SU-DHL-6 (cell line): ENCODE measurements at regions not wholly inside any gene's neighbourhood (a gene's known extent, or its start where the extent isn't known, plus 50 kb on each side); places are given as distances from the start of the nearest gene placed in this dataset.

Source experiments
- EZH2phosphoT487 ChIP-seq: fragments of 200-600 bp; sonication (generic), shearing (Covaris generic); conservative IDR thresholded peaks from 2 replicates; pipeline ENCODE4 v1.6.1; 2018; ENCODE audit warnings: mild to moderate bottlenecking, antibody characterized with exemption, low read length, moderate library complexity, mixed read lengths
- TF ChIP-seq, protein P1 (sequence below): fragments of 200-600 bp; sonication (generic); IDR thresholded peaks from one replicate; pipeline ENCODE4 v1.5.1; 2017; ENCODE audit warnings: antibody characterized with exemption, mild to moderate bottlenecking, low read length, moderate library complexity; ENCODE audit not compliant: insufficient read depth, poor library complexity, severe bottlenecking

DNA sequence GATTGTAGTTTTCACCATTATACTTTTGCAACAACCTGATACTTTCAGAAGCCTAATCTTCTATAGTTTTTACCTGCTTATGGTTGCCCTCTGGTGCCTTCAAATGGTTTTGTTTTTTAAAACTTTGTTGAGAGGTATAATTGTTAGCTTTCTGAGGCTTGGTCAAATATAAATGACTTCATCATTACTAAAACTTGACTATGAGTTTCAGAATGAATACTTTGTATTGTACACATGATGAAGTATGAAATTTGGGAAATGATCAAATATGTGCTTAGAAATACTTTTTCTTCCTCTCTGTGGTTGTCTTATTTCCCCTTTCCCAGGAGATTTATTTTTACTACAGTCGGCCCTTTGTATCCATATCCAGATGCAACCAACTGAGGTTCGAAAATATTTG, 151.8 kb upstream of the B3GALT2 start:
- TF ChIP-seq, protein P1, sequence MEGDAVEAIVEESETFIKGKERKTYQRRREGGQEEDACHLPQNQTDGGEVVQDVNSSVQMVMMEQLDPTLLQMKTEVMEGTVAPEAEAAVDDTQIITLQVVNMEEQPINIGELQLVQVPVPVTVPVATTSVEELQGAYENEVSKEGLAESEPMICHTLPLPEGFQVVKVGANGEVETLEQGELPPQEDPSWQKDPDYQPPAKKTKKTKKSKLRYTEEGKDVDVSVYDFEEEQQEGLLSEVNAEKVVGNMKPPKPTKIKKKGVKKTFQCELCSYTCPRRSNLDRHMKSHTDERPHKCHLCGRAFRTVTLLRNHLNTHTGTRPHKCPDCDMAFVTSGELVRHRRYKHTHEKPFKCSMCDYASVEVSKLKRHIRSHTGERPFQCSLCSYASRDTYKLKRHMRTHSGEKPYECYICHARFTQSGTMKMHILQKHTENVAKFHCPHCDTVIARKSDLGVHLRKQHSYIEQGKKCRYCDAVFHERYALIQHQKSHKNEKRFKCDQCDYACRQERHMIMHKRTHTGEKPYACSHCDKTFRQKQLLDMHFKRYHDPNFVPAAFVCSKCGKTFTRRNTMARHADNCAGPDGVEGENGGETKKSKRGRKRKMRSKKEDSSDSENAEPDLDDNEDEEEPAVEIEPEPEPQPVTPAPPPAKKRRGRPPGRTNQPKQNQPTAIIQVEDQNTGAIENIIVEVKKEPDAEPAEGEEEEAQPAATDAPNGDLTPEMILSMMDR = no peak
- no peak for TF ChIP-seq EZH2phosphoT487
